H1 (cell line): ENCODE measurements at regions not wholly inside any gene's neighbourhood (a gene's known extent, or its start where the extent isn't known, plus 50 kb on each side); places are given as distances from the start of the nearest gene placed in this dataset.
A peak's percentile ranks its signal among the peaks of the same experiment; 100 is the strongest.

ENCODE experiments used
- CTCF ChIA-PET: fragments of 300-600 bp; sonication (Branson Sonifier 250); formaldehyde crosslinking; loops from one replicate; lab custom pipeline; 2021; ENCODE audit not compliant: partially characterized antibody; lab: Charles Lee
- POLR2A ChIA-PET: fragments of 300-600 bp; sonication (Branson Sonifier 250); formaldehyde crosslinking; loops from one replicate; lab custom pipeline; 2021; ENCODE audit warnings: inconsistent platforms; ENCODE audit not compliant: partially characterized antibody; lab: Charles Lee
- DNase-seq, 2 experiments: peaks; one replicate each; pipeline versions ENCODE4 v3.0.0 to v3.0.0-alpha.2; 2010 to 2022; ENCODE audit warnings: low spot score in 2 of 2, low read depth in 1 of 2, mixed read lengths in 1 of 2
- FAIRE-seq: peaks from 2 replicates; lab custom pipeline; 2011; peaks lifted over from hg19 to GRCh38; lab: Jason Lieb, UNC
- H2AFZ ChIP-seq: 2 replicates; pipeline ENCODE4 v1.8.1; 2012; ENCODE audit warnings: low read length, inconsistent platforms
- H2AK5ac ChIP-seq: 2 replicates; pipeline ENCODE4 v1.6.1; 2013; ENCODE audit warnings: low read depth, low read length
- H2BK120ac ChIP-seq: replicated peaks from 2 replicates; pipeline ENCODE3; 2013; ENCODE audit warnings: low read depth, low read length, inconsistent platforms
- H2BK12ac ChIP-seq: 2 replicates; pipeline ENCODE4 v1.6.1; 2013; ENCODE audit warnings: low read depth, low read length
- H2BK15ac ChIP-seq: 2 replicates; pipeline ENCODE4 v1.6.1; 2013; ENCODE audit warnings: low read length
- H2BK20ac ChIP-seq: 2 replicates; pipeline ENCODE4 v1.6.1; 2013; ENCODE audit warnings: low read length
- H2BK5ac ChIP-seq: 2 replicates; pipeline ENCODE4 v1.6.1; 2013; ENCODE audit warnings: low read depth, low read length
- H3K14ac ChIP-seq: 2 replicates; pipeline ENCODE4 v1.6.1; 2013; ENCODE audit warnings: inconsistent platforms; ENCODE audit not compliant: insufficient read length
- H3K18ac ChIP-seq: 2 replicates; pipeline ENCODE4 v1.6.1; 2013; ENCODE audit warnings: low read length; ENCODE audit errors: extremely low read depth
- H3K23ac ChIP-seq: 2 replicates; pipeline ENCODE4 v1.6.1; 2013; ENCODE audit warnings: inconsistent platforms; ENCODE audit not compliant: insufficient read length
- H3K23me2 ChIP-seq: 2 replicates; pipeline ENCODE4 v1.6.1; 2013; ENCODE audit warnings: low read depth, low read length
- H3K27ac ChIP-seq: 2 replicates; pipeline ENCODE4 v1.6.1; 2011; ENCODE audit warnings: low read depth, low read length, inconsistent platforms
- H3K27me3 ChIP-seq, 4 experiments: replicated peaks in 1 of 4; 1 replicate in 1 of 4; 2 replicates in 3 of 4; pipeline versions ENCODE4 v1.6.1 to v1.8.1; 2011 to 2013; ENCODE audit warnings: low read length in 3 of 4, mild to moderate bottlenecking in 3 of 4, inconsistent platforms in 2 of 4, mixed read lengths in 2 of 4, moderate library complexity in 1 of 4; ENCODE audit not compliant: control insufficient read depth in 3 of 4, insufficient read depth in 3 of 4; ENCODE audit errors: extremely low read depth in 1 of 4
- H3K36me3 ChIP-seq, 4 experiments: 2 replicates each; pipeline versions ENCODE4 v1.6.1 to v1.8.1; 2011 to 2013; ENCODE audit warnings: mild to moderate bottlenecking in 4 of 4, low read length in 3 of 4, moderate library complexity in 2 of 4, control low read depth in 1 of 4, inconsistent platforms in 1 of 4; ENCODE audit not compliant: insufficient read depth in 4 of 4, control insufficient read depth in 2 of 4
- H3K4ac ChIP-seq: replicated peaks from 2 replicates; pipeline ENCODE3; 2013; ENCODE audit warnings: low read length, low read depth, mixed read lengths, inconsistent platforms; ENCODE audit not compliant: insufficient read length
- H3K4me1 ChIP-seq, 4 experiments: replicated peaks in 1 of 4; 1 replicate in 1 of 4; 2 replicates in 3 of 4; pipeline versions ENCODE4 v1.6.1 to v1.8.1; 2011 to 2013; ENCODE audit warnings: low read length in 3 of 4, inconsistent platforms in 2 of 4, mixed read lengths in 1 of 4; ENCODE audit not compliant: insufficient read depth in 4 of 4, control insufficient read depth in 3 of 4
- H3K4me2 ChIP-seq, 2 experiments: 2 replicates each; pipeline versions ENCODE4 v1.6.1 to v1.8.1; 2011 to 2013; ENCODE audit warnings: low read depth in 2 of 2, low read length in 2 of 2, control low read depth in 1 of 2, inconsistent platforms in 1 of 2, mild to moderate bottlenecking in 1 of 2; ENCODE audit not compliant: insufficient read depth in 1 of 2
- H3K4me3 ChIP-seq, 4 experiments: fragments of 200-600, 300-600 bp in 1 of 4; sonication (generic), shearing (Covaris generic), sonication (Bioruptor Twin) in 1 of 4; 2 replicates each; pipeline versions ENCODE4 v1.5.1 to v1.8.1; 2011 to 2016; ENCODE audit warnings: low read length in 4 of 4, low read depth in 3 of 4, control low read depth in 2 of 4, inconsistent platforms in 2 of 4, mild to moderate bottlenecking in 2 of 4, mixed read lengths in 1 of 4, moderate library complexity in 1 of 4; ENCODE audit not compliant: insufficient read depth in 2 of 4; ENCODE audit errors: extremely low read depth in 1 of 4
- H3K56ac ChIP-seq: replicated peaks from 2 replicates; pipeline ENCODE3; 2013; ENCODE audit warnings: low read depth, mild to moderate bottlenecking, mixed read lengths, low read length, inconsistent platforms; ENCODE audit not compliant: insufficient read length
- H3K79me1 ChIP-seq: 2 replicates; pipeline ENCODE4 v1.6.1; 2013; ENCODE audit warnings: low read depth, low read length, control low read depth
- H3K79me2 ChIP-seq, 2 experiments: 2 replicates each; pipeline versions ENCODE4 v1.6.1 to v1.8.1; 2012 to 2013; ENCODE audit warnings: low read length in 2 of 2, mild to moderate bottlenecking in 2 of 2, inconsistent platforms in 1 of 2; ENCODE audit not compliant: insufficient read depth in 2 of 2, control insufficient read depth in 1 of 2
- H3K9ac ChIP-seq, 4 experiments: replicated peaks in 1 of 4; 1 replicate in 1 of 4; 2 replicates in 3 of 4; pipeline versions ENCODE4 v1.6.1 to v1.8.1; 2011 to 2013; ENCODE audit warnings: low read depth in 3 of 4, low read length in 3 of 4, control low read depth in 2 of 4, mild to moderate bottlenecking in 2 of 4, moderate library complexity in 2 of 4, inconsistent platforms in 1 of 4; ENCODE audit errors: extremely low read depth in 1 of 4
- H3K9me3 ChIP-seq, 2 experiments: 2 replicates each; pipeline versions ENCODE4 v1.6.1 to v1.8.1; 2012 to 2013; ENCODE audit warnings: mild to moderate bottlenecking in 2 of 2, moderate library complexity in 2 of 2, control low read depth in 1 of 2, inconsistent platforms in 1 of 2, low read depth in 1 of 2, low read length in 1 of 2, mixed read lengths in 1 of 2; ENCODE audit not compliant: insufficient read depth in 2 of 2
- H4K20me1 ChIP-seq, 2 experiments: replicated peaks in 1 of 2; 2 replicates each; pipeline versions ENCODE3 to v1.8.1; 2011 to 2013; ENCODE audit warnings: inconsistent platforms in 2 of 2, low read length in 2 of 2, mild to moderate bottlenecking in 1 of 2; ENCODE audit not compliant: insufficient read depth in 2 of 2, control insufficient read depth in 1 of 2
- H4K5ac ChIP-seq: 2 replicates; pipeline ENCODE4 v1.6.1; 2013; ENCODE audit warnings: low read length, low read depth, mixed read lengths, inconsistent platforms; ENCODE audit not compliant: insufficient read length
- H4K8ac ChIP-seq: 2 replicates; pipeline ENCODE4 v1.8.0; 2013; ENCODE audit warnings: mild to moderate bottlenecking, moderate library complexity, low read length, inconsistent platforms; ENCODE audit not compliant: insufficient read depth; ENCODE audit errors: extremely low read depth
- H4K91ac ChIP-seq: replicated peaks from 2 replicates; pipeline ENCODE3; 2013; ENCODE audit warnings: low read length, mixed read lengths, inconsistent platforms; ENCODE audit not compliant: insufficient read length
- CEBPB ChIP-seq: IDR thresholded peaks from 2 replicates; pipeline ENCODE4 v1.6.1; 2012; ENCODE audit warnings: low read depth, low read length
- RAD21 ChIP-seq, 2 experiments: IDR thresholded peaks in 1 of 2; conservative IDR thresholded peaks in 1 of 2; 2 replicates each; pipeline ENCODE4 v1.6.1; 2011; ENCODE audit warnings: low read depth in 2 of 2, low read length in 2 of 2, improper control_type of control experiment in 1 of 2, inconsistent platforms in 1 of 2, mild to moderate bottlenecking in 1 of 2, moderate library complexity in 1 of 2
- WGBS, 2 experiments: shearing (Covaris generic) in 1 of 2; methylation state at CpG; one replicate each; pipeline versions ENCODE4 v1.1.6 to v1.1.7; 2013 to 2015; ENCODE audit warnings: low lambda C conversion rate in 2 of 2, mixed read lengths in 2 of 2, inconsistent platforms in 1 of 2, low coverage in 1 of 2, missing lambda C conversion rate in 1 of 2; ENCODE audit not compliant: insufficient replicate concordance in 2 of 2, insufficient coverage in 1 of 2, insufficient read length in 1 of 2; ENCODE audit errors: extremely low coverage in 1 of 2, missing lambda C conversion rate in 1 of 2; 5-methylcytosine and 5-hydroxymethylcytosine counted together
- TF ChIP-seq, protein P1 (sequence below), 3 experiments: IDR thresholded peaks; 1 replicate in 2 of 3; 2 replicates in 1 of 3; pipeline versions ENCODE4 v1.5.1 to v1.6.1; 2011; ENCODE audit warnings: low read length in 3 of 3, mild to moderate bottlenecking in 3 of 3, inconsistent platforms in 2 of 3, low read depth in 1 of 3, moderate library complexity in 1 of 3; ENCODE audit not compliant: insufficient read depth in 1 of 3; ENCODE audit errors: control extremely low read depth in 1 of 3

- TF ChIP-seq, protein P1, sequence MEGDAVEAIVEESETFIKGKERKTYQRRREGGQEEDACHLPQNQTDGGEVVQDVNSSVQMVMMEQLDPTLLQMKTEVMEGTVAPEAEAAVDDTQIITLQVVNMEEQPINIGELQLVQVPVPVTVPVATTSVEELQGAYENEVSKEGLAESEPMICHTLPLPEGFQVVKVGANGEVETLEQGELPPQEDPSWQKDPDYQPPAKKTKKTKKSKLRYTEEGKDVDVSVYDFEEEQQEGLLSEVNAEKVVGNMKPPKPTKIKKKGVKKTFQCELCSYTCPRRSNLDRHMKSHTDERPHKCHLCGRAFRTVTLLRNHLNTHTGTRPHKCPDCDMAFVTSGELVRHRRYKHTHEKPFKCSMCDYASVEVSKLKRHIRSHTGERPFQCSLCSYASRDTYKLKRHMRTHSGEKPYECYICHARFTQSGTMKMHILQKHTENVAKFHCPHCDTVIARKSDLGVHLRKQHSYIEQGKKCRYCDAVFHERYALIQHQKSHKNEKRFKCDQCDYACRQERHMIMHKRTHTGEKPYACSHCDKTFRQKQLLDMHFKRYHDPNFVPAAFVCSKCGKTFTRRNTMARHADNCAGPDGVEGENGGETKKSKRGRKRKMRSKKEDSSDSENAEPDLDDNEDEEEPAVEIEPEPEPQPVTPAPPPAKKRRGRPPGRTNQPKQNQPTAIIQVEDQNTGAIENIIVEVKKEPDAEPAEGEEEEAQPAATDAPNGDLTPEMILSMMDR (IDR thresholded peaks at IDR 0.05; ENCODE audit: control extremely low read depth in 1 of 3, insufficient read depth in 1 of 3, low read depth in 1 of 3, low read length in 3 of 3) = peak; percentile 67 to 84 (median 80)
- TF ChIP-seq CEBPB (no peak), RAD21 (IDR thresholded peaks at IDR 0.05 in 1 of 2, conservative IDR thresholded peaks at IDR 0.05 in 1 of 2; ENCODE audit: low read depth in 2 of 2, low read length in 2 of 2) (peak; percentile 80 to 81)
- Histone ChIP-seq H2AFZ (0 out of 2 replicates have a peak overlapping the region, but pooled peaks have one; percentile 66), H3K9me3 (no peaks in the 10 kb centered on the region), H3K4ac (no peak overlapping the region), H4K20me1 (no peaks in the 10 kb centered on the region), H2BK120ac (no peak overlapping the region), H3K27me3 (no peaks in the 10 kb centered on the region; a peak in 2 of 7 replicates), H2AK5ac (no peak overlapping the region), H2BK15ac (no peak overlapping the region), H2BK12ac (no peak overlapping the region), H3K18ac (no peak overlapping the region), H3K4me1 (peaks cover 0 to 2% (median under 1%) of the 10 kb centered on the region in 4 experiments; a peak in 1 of 7 replicates), H3K23me2 (no peaks in the 10 kb centered on the region), H3K4me2 (no peak overlapping the region; a peak in 1 of 4 replicates), H2BK5ac (no peak overlapping the region), H3K79me2 (no peaks in the 10 kb centered on the region), H3K56ac (no peak overlapping the region), H3K9ac (no peak overlapping the region), H3K27ac (no peak overlapping the region), H3K79me1 (no peaks in the 10 kb centered on the region), H3K4me3 (no peak overlapping the region), H4K5ac (no peak overlapping the region), H3K36me3 (no peaks in the 10 kb centered on the region), H4K8ac (no peak overlapping the region; the same call in 1 of the 2 replicates), H3K23ac (no peak overlapping the region), H2BK20ac (no peak overlapping the region; the same call in 1 of the 2 replicates), H4K91ac (no peak overlapping the region), H3K14ac (no peak overlapping the region)
- ChIA-PET CTCF (interaction anchor here (0.8 to 4.6 kb wide), 17 partner anchors 12 to 303 kb away, joined by 3 to 36 read pairs (median 4); no protein-coding TSS in a partner anchor), POLR2A (no interaction called here)
- DNase-seq = peak; percentile 53 to 95
- WGBS, 2 experiments = 61% methylated on average over 20 of the region's 20 CpGs; no CpG with 5 or more reads in 1 of the 2 experiments
- FAIRE-seq = peak; percentile 65
These were observed 55.7 kb upstream of the ETV3 start for GRCh38 chr1:157193702-157194391.
